Upper lobe of right lung (tissue), 1 donor: ENCODE measurements at regions not wholly inside any gene's neighbourhood (a gene's known extent, or its start where the extent isn't known, plus 50 kb on each side); places are given as distances from the start of the nearest gene placed in this dataset.

Experiments
- ATAC-seq: fragments of 200-7000 bp; cut with Tn5 transposase; one replicate; pipeline ENCODE4 v1.9.1; 2020; ENCODE audit warnings: mild to moderate bottlenecking, moderate library complexity
- DNase-seq: peaks from one replicate; pipeline ENCODE4 v3.0.0-alpha.2; 2020
- H3K27ac ChIP-seq: fragments of 200-600 bp; one replicate; pipeline ENCODE4 v1.8.0; 2022
- H3K27me3 ChIP-seq: fragments of 200-600 bp; one replicate; pipeline ENCODE4 v1.8.0; 2022; ENCODE audit warnings: mild to moderate bottlenecking
- H3K36me3 ChIP-seq: fragments of 200-600 bp; one replicate; pipeline ENCODE4 v1.8.0; 2022
- H3K4me1 ChIP-seq: fragments of 200-600 bp; one replicate; pipeline ENCODE4 v1.8.0; 2022
- H3K4me3 ChIP-seq: fragments of 200-600 bp; one replicate; pipeline ENCODE4 v1.8.0; 2022; ENCODE audit warnings: mild to moderate bottlenecking
- H3K9me3 ChIP-seq: fragments of 200-600 bp; one replicate; pipeline ENCODE4 v1.8.0; 2022
- intact Hi-C: fragments of 100-400 bp; cut with DNase I; formaldehyde crosslinking; loops from one replicate; pipeline ENCODE4 v1.11.0; 2022
- TF ChIP-seq, protein P1 (sequence below): fragments of 200-600 bp; IDR thresholded peaks from one replicate; pipeline ENCODE4 v1.8.0; 2022; ENCODE audit warnings: antibody characterized with exemption
- donor health status: DM: no; HTN: yes; CAD: no; lungs with severe emphysema.

DNA sequence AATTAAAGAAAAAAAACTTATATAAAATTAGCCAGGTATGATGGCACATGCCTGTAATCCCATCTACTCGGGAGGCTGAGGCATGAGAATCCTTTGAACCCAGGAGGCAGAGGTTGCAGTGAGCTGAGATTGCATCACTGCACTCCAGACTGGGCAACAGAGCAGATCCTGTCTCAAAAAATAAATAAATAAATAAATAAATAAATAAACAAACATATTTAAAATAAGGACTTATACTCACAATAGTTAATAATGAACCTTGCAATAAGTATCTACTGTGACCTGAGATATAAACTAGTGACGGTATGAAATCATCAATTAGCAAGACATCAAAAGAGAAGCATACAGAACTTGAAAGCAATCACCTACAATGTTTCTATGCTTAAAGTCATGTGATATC, 548.4 kb upstream of the JARID2 start:
- Histone ChIP-seq H3K9me3 (no peaks in the 10 kb centered on the region), H3K27ac (no peak overlapping the region), H3K27me3 (no peaks in the 10 kb centered on the region), H3K4me3 (no peak overlapping the region), H3K4me1 (no peaks in the 10 kb centered on the region), H3K36me3 (no peaks in the 10 kb centered on the region)
- intact Hi-C loops = no loop called here
- DNase-seq (no peak), ATAC-seq (no peak)
- TF ChIP-seq, protein P1, sequence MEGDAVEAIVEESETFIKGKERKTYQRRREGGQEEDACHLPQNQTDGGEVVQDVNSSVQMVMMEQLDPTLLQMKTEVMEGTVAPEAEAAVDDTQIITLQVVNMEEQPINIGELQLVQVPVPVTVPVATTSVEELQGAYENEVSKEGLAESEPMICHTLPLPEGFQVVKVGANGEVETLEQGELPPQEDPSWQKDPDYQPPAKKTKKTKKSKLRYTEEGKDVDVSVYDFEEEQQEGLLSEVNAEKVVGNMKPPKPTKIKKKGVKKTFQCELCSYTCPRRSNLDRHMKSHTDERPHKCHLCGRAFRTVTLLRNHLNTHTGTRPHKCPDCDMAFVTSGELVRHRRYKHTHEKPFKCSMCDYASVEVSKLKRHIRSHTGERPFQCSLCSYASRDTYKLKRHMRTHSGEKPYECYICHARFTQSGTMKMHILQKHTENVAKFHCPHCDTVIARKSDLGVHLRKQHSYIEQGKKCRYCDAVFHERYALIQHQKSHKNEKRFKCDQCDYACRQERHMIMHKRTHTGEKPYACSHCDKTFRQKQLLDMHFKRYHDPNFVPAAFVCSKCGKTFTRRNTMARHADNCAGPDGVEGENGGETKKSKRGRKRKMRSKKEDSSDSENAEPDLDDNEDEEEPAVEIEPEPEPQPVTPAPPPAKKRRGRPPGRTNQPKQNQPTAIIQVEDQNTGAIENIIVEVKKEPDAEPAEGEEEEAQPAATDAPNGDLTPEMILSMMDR = no peak

DNA sequence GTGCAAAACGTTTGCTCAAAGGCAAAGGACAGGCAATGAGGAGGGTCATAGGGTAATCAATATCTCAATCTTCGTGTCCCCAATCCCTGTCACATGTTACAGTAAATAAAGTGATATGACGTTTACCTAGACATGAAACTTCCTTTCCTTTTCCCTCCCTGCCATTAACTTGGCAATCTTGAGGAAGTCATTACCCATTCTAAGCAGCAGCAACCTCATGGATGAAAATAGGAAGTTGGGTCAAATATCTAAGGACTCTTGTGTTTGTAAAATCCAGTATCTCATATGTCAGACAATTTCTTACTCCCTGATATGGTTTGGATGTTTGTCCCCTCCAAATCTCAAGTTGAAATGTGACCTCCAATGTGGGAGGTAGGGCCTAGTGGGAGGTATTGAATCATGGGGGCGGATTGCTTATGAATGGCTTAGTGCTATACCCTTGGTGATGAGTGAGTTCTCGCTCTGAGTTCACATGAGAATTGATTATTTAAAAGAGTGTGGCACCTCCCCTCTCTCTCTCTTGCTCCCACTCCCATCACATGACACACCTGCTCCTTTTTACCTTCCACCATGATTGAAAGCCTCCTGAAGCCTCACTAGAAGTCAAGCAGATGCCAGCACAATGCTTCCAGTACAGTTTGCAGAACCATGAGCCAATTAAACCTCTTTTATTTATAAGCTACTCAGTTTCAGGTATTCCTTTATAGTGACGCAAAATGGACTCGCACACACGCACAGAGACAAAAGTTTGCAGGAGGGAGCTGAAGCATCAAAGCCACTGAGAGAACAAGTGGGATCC, 545.9 kb upstream of the JARID2 start:
- Histone ChIP-seq H3K4me1 (no peaks in the 10 kb centered on the region), H3K27me3 (no peaks in the 10 kb centered on the region), H3K36me3 (no peaks in the 10 kb centered on the region), H3K4me3 (no peak overlapping the region), H3K27ac (no peak overlapping the region), H3K9me3 (no peaks in the 10 kb centered on the region)
- no peak for DNase-seq
- ATAC-seq = no peak
- TF ChIP-seq, protein P1 = no peak
- intact Hi-C loops = no loop called here

DNA sequence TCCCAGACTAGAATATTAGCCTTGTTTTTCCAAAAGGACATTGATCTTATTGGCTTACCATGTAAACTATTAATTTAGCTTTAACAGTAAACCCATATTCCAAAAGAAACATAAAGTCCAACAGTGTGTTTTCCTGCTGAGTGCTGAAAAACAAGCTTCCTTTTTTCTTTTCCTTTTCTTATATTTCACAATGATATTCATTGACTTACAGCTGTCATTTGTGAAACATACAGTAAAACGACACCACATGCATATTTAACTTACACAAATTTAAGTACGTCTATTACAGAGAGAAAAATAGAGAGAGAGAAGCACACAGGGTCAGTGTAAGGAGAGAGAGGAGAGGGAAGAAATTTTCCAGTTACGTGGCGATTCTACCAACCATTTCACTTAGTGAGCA, 543.9 kb upstream of the JARID2 start:
- no peaks in the 10 kb centered on the region for H3K27me3 ChIP-seq
- no peak overlapping the region for H3K27ac ChIP-seq
- intact Hi-C loops = no loop called here
- ATAC-seq (no peak), DNase-seq (no peak)
- TF ChIP-seq, protein P1 = no peak
- H3K36me3 ChIP-seq = no peaks in the 10 kb centered on the region
- H3K4me3 ChIP-seq = no peak overlapping the region
- H3K9me3 ChIP-seq = no peaks in the 10 kb centered on the region
- no peaks in the 10 kb centered on the region for H3K4me1 ChIP-seq

DNA sequence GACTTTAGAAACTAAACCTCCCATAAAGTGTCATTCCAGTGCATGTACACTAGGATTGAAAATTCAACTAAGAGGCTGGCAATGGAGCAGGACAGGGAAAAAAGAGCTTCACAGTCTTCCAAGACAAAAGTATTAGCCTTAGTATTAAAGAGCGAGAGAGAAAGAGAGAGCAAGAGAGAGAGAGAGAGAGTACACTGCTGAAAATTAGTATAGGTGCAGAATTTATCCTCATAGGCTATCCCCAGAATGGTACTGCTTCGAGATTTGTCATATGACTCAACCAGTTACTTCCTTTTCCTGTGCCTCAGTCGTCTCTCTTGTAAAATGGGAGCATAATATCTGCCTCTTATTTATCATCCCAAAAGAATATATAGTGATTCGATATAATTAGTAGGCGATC, 543.2 kb upstream of the JARID2 start:
- ATAC-seq (no peak), DNase-seq (no peak)
- H3K9me3 ChIP-seq = no peaks in the 10 kb centered on the region
- TF ChIP-seq, protein P1 = no peak
- no peaks in the 10 kb centered on the region for H3K36me3 ChIP-seq
- intact Hi-C loops = no loop called here
- no peaks in the 10 kb centered on the region for H3K27me3 ChIP-seq
- no peaks in the 10 kb centered on the region for H3K4me1 ChIP-seq
- no peak overlapping the region for H3K27ac ChIP-seq
- H3K4me3 ChIP-seq = no peak overlapping the region

DNA sequence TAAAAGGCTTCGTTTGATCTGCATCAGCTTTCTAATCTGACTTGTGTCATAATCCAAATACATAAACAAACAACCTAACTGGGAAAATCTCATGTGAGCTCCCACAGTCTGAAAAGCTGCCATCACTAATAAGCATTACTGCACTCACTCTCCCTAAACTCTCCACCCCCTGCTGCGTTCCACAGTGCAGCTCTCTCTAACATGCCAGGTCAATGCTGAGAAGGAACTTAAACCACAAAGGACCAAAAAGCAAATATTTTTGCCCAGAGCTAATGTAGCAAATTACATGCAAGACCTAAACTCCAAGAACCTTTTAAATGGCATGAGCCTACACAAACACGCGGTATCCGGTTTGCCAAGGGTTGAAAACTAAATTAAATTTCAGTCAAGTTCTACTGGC, 542.3 kb upstream of the JARID2 start:
- ATAC-seq (no peak), DNase-seq (no peak)
- no peaks in the 10 kb centered on the region for H3K36me3 ChIP-seq
- H3K9me3 ChIP-seq = no peaks in the 10 kb centered on the region
- intact Hi-C loops = no loop called here
- TF ChIP-seq, protein P1 = no peak
- H3K27ac ChIP-seq = no peak overlapping the region
- H3K4me1 ChIP-seq = no peaks in the 10 kb centered on the region
- no peaks in the 10 kb centered on the region for H3K27me3 ChIP-seq
- no peak overlapping the region for H3K4me3 ChIP-seq
